Ishikawa (cell line): ENCODE measurements at regions not wholly inside any gene's neighbourhood (a gene's known extent, or its start where the extent isn't known, plus 50 kb on each side); places are given as distances from the start of the nearest gene placed in this dataset.

Experiments used
- CEBPB ChIP-seq: IDR thresholded peaks from 2 replicates; pipeline ENCODE4 v1.6.1; 2012
- CREB1 ChIP-seq: IDR thresholded peaks from 2 replicates; pipeline ENCODE4 v1.6.1; 2012; ENCODE audit warnings: low read depth
- EGR1 ChIP-seq: IDR thresholded peaks from 2 replicates; pipeline ENCODE4 v1.6.1; 2012
- EP300 ChIP-seq: IDR thresholded peaks from 2 replicates; pipeline ENCODE4 v1.6.1; 2012; ENCODE audit warnings: borderline replicate concordance
- FOXM1 ChIP-seq: IDR thresholded peaks from 2 replicates; pipeline ENCODE4 v1.6.1; 2012; ENCODE audit warnings: low read depth, borderline replicate concordance
- NFIC ChIP-seq: IDR thresholded peaks from 2 replicates; pipeline ENCODE4 v1.6.1; 2012
- RAD21 ChIP-seq: IDR thresholded peaks from 2 replicates; pipeline ENCODE4 v1.6.1; 2012; ENCODE audit warnings: low read depth
- TAF1 ChIP-seq: IDR thresholded peaks from 2 replicates; pipeline ENCODE4 v1.6.1; 2012; ENCODE audit warnings: low read depth, mild to moderate bottlenecking
- TCF12 ChIP-seq: IDR thresholded peaks from 2 replicates; pipeline ENCODE4 v1.6.1; 2012; ENCODE audit warnings: low read depth
- TEAD4 ChIP-seq: IDR thresholded peaks from 2 replicates; pipeline ENCODE4 v1.6.1; 2012
- YY1 ChIP-seq: IDR thresholded peaks from 2 replicates; pipeline ENCODE4 v1.6.1; 2012; ENCODE audit warnings: low read depth
- ZBTB7A ChIP-seq: IDR thresholded peaks from 2 replicates; pipeline ENCODE4 v1.6.1; 2012; ENCODE audit warnings: low read depth
- TF ChIP-seq, protein P1 (sequence below): IDR thresholded peaks from 2 replicates; pipeline ENCODE4 v1.6.1; 2012; ENCODE audit warnings: low read depth, mild to moderate bottlenecking
- TF ChIP-seq, protein P2 (sequence below): IDR thresholded peaks from 2 replicates; pipeline ENCODE4 v1.6.1; 2012
- TF ChIP-seq, protein P3 (sequence below): IDR thresholded peaks from 2 replicates; pipeline ENCODE4 v1.6.1; 2012

DNA sequence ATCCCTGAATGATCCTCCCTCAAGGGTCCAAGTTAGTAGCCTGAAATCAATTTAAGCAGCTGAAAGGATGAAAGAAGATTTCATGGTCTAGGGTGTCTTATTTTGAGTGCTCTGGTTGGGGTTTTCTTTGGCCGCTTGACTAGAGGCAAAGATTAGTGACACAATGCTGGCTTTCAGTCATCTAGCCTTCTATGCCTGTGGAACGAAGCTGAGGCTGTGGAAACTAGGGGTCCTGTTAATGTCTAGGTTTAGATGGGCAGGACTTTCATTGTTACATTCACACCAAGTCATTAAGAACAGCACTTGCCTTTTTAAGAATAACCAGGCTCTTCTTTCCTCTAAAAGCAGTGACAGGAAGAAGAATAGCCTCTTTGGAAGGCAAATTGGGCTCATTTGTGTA, 253.8 kb upstream of the E2F7 start:
- no peak for TF ChIP-seq CEBPB
- no peak for TF ChIP-seq EP300
- TF ChIP-seq TCF12, result no peak
- no peak for TF ChIP-seq CREB1
- TF ChIP-seq, protein P1, sequence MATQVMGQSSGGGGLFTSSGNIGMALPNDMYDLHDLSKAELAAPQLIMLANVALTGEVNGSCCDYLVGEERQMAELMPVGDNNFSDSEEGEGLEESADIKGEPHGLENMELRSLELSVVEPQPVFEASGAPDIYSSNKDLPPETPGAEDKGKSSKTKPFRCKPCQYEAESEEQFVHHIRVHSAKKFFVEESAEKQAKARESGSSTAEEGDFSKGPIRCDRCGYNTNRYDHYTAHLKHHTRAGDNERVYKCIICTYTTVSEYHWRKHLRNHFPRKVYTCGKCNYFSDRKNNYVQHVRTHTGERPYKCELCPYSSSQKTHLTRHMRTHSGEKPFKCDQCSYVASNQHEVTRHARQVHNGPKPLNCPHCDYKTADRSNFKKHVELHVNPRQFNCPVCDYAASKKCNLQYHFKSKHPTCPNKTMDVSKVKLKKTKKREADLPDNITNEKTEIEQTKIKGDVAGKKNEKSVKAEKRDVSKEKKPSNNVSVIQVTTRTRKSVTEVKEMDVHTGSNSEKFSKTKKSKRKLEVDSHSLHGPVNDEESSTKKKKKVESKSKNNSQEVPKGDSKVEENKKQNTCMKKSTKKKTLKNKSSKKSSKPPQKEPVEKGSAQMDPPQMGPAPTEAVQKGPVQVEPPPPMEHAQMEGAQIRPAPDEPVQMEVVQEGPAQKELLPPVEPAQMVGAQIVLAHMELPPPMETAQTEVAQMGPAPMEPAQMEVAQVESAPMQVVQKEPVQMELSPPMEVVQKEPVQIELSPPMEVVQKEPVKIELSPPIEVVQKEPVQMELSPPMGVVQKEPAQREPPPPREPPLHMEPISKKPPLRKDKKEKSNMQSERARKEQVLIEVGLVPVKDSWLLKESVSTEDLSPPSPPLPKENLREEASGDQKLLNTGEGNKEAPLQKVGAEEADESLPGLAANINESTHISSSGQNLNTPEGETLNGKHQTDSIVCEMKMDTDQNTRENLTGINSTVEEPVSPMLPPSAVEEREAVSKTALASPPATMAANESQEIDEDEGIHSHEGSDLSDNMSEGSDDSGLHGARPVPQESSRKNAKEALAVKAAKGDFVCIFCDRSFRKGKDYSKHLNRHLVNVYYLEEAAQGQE, result no peak
- TF ChIP-seq TAF1, result no peak
- no peak for TF ChIP-seq ZBTB7A
- TF ChIP-seq TEAD4, result no peak
- TF ChIP-seq NFIC, result no peak
- TF ChIP-seq, protein P2, sequence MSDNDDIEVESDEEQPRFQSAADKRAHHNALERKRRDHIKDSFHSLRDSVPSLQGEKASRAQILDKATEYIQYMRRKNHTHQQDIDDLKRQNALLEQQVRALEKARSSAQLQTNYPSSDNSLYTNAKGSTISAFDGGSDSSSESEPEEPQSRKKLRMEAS, result no peak
- TF ChIP-seq, protein P3, sequence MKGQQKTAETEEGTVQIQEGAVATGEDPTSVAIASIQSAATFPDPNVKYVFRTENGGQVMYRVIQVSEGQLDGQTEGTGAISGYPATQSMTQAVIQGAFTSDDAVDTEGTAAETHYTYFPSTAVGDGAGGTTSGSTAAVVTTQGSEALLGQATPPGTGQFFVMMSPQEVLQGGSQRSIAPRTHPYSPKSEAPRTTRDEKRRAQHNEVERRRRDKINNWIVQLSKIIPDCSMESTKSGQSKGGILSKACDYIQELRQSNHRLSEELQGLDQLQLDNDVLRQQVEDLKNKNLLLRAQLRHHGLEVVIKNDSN, result no peak
- no peak for TF ChIP-seq YY1
- TF ChIP-seq RAD21, result no peak
- no peak for TF ChIP-seq FOXM1
- no peak for TF ChIP-seq EGR1

DNA sequence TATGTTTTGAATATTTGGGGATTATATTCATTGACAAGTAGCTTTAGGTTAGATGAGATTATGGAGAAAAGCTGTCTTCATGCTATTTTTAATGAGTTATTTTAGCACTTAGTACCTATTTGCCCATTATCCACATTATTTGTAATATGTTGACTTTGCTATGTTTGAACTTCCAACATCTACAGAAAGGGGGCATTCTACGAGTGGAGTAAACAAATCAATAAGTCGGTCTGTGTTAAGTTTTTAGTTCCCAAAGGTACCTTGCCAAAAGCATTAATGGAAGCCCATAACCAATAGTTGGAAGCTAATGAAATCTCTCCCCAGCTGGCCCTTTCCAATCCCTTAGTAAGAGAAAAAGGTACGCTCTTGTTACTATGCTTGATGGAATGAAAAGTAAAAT, 250.0 kb upstream of the E2F7 start:
- no peak for TF ChIP-seq EP300
- no peak for TF ChIP-seq CREB1
- TF ChIP-seq, protein P1, result no peak
- TF ChIP-seq, protein P3, result no peak
- TF ChIP-seq EGR1, result no peak
- TF ChIP-seq NFIC, result no peak
- TF ChIP-seq TCF12, result no peak
- TF ChIP-seq TAF1, result no peak
- TF ChIP-seq ZBTB7A, result no peak
- no peak for TF ChIP-seq YY1
- TF ChIP-seq RAD21, result no peak
- TF ChIP-seq FOXM1, result no peak
- TF ChIP-seq CEBPB, result no peak
- TF ChIP-seq, protein P2, result no peak
- no peak for TF ChIP-seq TEAD4

DNA sequence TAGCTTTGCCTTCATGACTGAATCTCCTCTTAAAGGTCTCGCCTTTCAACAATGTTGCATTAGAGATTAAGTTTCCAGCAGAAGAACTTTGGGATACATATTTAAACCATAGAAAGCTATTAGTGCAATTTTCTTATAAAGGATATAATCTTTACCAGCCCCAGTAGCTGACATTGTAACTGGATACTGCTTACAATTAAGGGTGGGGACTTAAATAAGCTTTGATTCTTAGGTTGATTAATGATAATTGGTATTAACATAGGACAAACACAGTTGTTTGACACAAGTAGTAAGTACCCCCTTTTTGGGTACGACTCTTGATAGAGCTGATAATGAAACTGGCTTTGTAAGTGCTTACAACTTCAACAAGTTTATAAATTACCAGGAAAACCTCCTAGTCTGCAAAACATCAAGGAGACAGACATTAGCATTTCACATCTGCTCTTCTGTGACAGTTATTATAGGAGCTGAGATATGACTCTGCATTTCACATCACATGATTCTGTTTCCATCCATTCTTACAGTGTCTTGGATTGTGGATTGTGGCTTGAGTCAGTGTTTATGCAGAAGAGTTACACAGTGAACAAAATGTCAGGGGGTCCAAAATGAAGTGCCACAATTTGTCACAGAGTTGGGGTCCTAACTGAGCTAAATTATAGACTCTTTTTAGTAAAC, 249.1 kb upstream of the E2F7 start:
- TF ChIP-seq, protein P3, result no peak
- TF ChIP-seq TCF12 (no peak), TEAD4 (no peak), ZBTB7A (no peak), RAD21 (no peak), TAF1 (no peak), FOXM1 (no peak), CEBPB (no peak), CREB1 (no peak), EGR1 (no peak), EP300 (no peak), NFIC (no peak), YY1 (no peak)
- TF ChIP-seq, protein P2, result no peak
- TF ChIP-seq, protein P1, result no peak
